GM12891 (cell line): ENCODE measurements at regions not wholly inside any gene's neighbourhood (a gene's known extent, or its start where the extent isn't known, plus 50 kb on each side); places are given as distances from the start of the nearest gene placed in this dataset.
A peak's percentile ranks its signal among the peaks of the same experiment; 100 is the strongest.
"Not testable (repeated sequence)": the region's sequence is repeated elsewhere in the genome, so short reads cannot be mapped to it uniquely, and the experiment has no call there.

ENCODE experiments used
- DNase-seq: peaks from one replicate; pipeline ENCODE4 v3.0.0; 2011; ENCODE audit warnings: low spot score; ENCODE audit not compliant: insufficient read length
- FAIRE-seq: peaks from 2 replicates; lab custom pipeline; 2011; peaks lifted over from hg19 to GRCh38; lab: Jason Lieb, UNC
- PAX5 ChIP-seq: IDR thresholded peaks from 2 replicates; pipeline ENCODE4 v1.6.1; 2011; ENCODE audit warnings: low read length, moderate library complexity, mild to moderate bottlenecking; ENCODE audit not compliant: insufficient read depth, severe bottlenecking
- POLR2A ChIP-seq: IDR thresholded peaks from 2 replicates; pipeline ENCODE4 v1.6.1; 2011; ENCODE audit warnings: low read depth, low read length, control low read depth
- POLR2AphosphoS5 ChIP-seq: IDR thresholded peaks from 2 replicates; pipeline ENCODE4 v1.6.1; 2011; ENCODE audit warnings: low read depth, low read length, control low read depth
- POU2F2 ChIP-seq: IDR thresholded peaks from 2 replicates; pipeline ENCODE4 v1.6.1; 2011; ENCODE audit warnings: low read depth, mild to moderate bottlenecking, control low read depth, low read length, moderate library complexity
- SPI1 ChIP-seq: IDR thresholded peaks from 2 replicates; pipeline ENCODE4 v1.6.1; 2011; ENCODE audit warnings: low read depth, low read length, control low read depth
- TAF1 ChIP-seq: IDR thresholded peaks from 2 replicates; pipeline ENCODE4 v1.6.1; 2011; ENCODE audit warnings: low read depth, low read length, control low read depth

- no peak for FAIRE-seq
- TF ChIP-seq POLR2AphosphoS5 = no peak
- TF ChIP-seq TAF1 = no peak
- no peak for TF ChIP-seq POLR2A
- TF ChIP-seq SPI1 = no peak
- TF ChIP-seq PAX5 = no peak
- no peak for TF ChIP-seq POU2F2
- DNase-seq = no peak
Observed at GRCh38 chr12:56872366-56872765, 61.8 kb downstream of the SDR9C7 start.

GRCh38 chr12:56867216-56867615 is 67.0 kb downstream of the SDR9C7 start:
- TF ChIP-seq POU2F2 = no peak
- no peak for TF ChIP-seq TAF1
- no peak for TF ChIP-seq PAX5
- no peak for TF ChIP-seq SPI1
- TF ChIP-seq POLR2A = no peak
- TF ChIP-seq POLR2AphosphoS5 = no peak
- FAIRE-seq (no peak), DNase-seq (no peak)

GRCh38 chr12:56866493-56866892 is 67.7 kb downstream of the SDR9C7 start:
- FAIRE-seq = no peak
- no peak for TF ChIP-seq POLR2AphosphoS5
- no peak for TF ChIP-seq TAF1
- TF ChIP-seq SPI1 = no peak
- no peak for TF ChIP-seq POLR2A
- no peak for TF ChIP-seq PAX5
- TF ChIP-seq POU2F2 = no peak

GRCh38 chr12:56864318-56864717 is 69.9 kb downstream of the SDR9C7 start:
- no peak for TF ChIP-seq PAX5
- no peak for TF ChIP-seq POLR2A
- TF ChIP-seq TAF1 = no peak
- no peak for TF ChIP-seq POLR2AphosphoS5
- TF ChIP-seq POU2F2 = no peak
- no peak for TF ChIP-seq SPI1
- DNase-seq (no peak), FAIRE-seq (no peak)

More at GRCh38 chr12:56866493-56866892, 67.7 kb downstream of the SDR9C7 start:
- no peak for DNase-seq

DNA sequence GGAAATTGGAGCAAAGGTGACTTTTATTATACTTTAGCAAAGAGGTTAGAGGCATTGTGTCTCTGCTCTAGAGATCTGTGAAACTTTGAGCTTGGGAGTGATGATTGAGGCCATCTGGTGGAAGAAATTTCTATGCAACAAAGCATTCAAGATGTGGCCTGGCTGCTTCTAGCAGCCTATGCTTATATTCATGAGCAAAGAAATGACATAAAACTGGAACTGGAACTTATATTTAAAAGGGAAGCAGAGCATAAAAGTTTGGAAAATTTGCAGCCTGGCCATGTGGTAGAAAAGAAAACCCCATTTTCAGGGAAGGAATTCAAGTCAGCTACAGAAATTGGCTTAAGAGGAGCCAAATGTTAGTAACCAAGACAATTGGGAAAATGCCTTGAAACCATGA is 70.4 kb downstream of the SDR9C7 start:
- FAIRE-seq (no peak), DNase-seq (no peak)
- no peak for TF ChIP-seq TAF1
- TF ChIP-seq POLR2AphosphoS5 = no peak

GRCh38 chr12:56862264-56862663 is 71.9 kb downstream of the SDR9C7 start:
- FAIRE-seq (no peak), DNase-seq (no peak)
- TF ChIP-seq POU2F2 (no peak), POLR2A (no peak), PAX5 (no peak), TAF1 (no peak), SPI1 (no peak)

DNA sequence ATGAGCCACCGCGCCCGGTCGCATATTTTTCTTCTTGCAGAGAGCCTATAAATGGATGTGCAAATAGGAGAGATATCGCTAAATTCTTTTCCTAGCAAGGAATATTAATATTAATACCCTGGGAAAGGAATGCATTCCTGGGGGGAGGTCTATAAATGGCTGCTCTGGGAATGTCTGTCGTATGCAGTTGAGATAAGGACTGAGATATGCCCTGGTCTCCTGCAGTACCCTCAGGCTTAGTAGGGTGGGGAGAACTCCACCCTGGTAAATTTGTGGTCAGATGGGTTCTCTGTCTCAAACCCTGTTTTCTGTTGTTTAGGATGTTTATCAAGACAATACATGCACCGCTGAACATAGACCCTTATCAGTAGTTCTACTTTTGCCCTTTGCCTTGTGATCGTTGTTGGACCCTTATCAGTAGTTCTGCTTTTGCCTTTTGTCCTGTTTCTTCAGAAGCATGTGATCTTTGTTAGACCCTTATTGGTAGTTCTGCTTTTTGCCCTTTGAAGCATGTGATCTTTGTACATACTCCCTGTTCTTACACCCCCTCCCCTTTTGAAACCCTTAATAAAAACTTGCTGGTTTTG is 80.7 kb downstream of the SDR9C7 start:
- not testable (repeated sequence) for DNase-seq, FAIRE-seq

GRCh38 chr12:56851462-56851861 is 82.7 kb downstream of the SDR9C7 start:
- no peak for DNase-seq
- TF ChIP-seq TAF1 (no peak), POLR2AphosphoS5 (no peak), SPI1 (no peak), POLR2A (no peak), POU2F2 (no peak), PAX5 (no peak)
- no peak for FAIRE-seq

- DNase-seq = no peak
Observed at GRCh38 chr12:56840922-56841321, 77.8 kb downstream of the HSD17B6 start.

DNA sequence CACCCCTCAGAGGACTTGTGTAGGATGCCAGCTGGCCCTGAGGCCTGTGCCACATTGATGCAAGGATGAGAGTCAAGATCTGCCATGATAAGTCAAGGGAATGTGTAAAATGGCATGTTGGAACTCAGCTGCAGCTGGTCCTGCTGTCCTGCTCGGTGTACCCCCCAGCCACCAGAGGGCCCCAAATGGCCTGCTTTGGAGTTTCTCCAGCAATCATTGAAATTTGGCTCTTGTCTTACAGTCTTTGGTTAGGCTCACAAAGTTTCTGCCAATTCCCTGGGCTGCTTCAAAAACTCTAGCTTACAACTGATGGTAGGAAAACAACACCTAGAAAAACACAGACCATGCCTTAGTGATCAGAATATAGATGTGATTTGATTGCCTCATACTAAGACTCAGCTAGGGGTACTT is 76.8 kb downstream of the HSD17B6 start:
- FAIRE-seq = peak; percentile 83
- no peak for TF ChIP-seq PAX5
- TF ChIP-seq TAF1 = no peak
- no peak for TF ChIP-seq SPI1
- TF ChIP-seq POLR2A = no peak
- TF ChIP-seq POU2F2 = no peak
- TF ChIP-seq POLR2AphosphoS5 = no peak
- DNase-seq = peak; percentile 21

More at GRCh38 chr12:56840922-56841321, 77.8 kb downstream of the HSD17B6 start:
- no peak for FAIRE-seq
- TF ChIP-seq POLR2A (no peak), PAX5 (no peak), POLR2AphosphoS5 (no peak), TAF1 (no peak), SPI1 (no peak), POU2F2 (no peak)
